UCSD-AML1 (cell line): ENCODE measurements at regions not wholly inside any gene's neighbourhood (a gene's known extent, or its start where the extent isn't known, plus 50 kb on each side); places are given as distances from the start of the nearest gene placed in this dataset.
"Not testable (repeated sequence)": the region's sequence is repeated elsewhere in the genome, so short reads cannot be mapped to it uniquely, and the experiment has no call there.

Source experiments
- DNase-seq: peaks from one replicate; lab custom pipeline; 2025; ENCODE audit not compliant: unreplicated experiment; lab: John Stamatoyannopoulos, UW

DNA sequence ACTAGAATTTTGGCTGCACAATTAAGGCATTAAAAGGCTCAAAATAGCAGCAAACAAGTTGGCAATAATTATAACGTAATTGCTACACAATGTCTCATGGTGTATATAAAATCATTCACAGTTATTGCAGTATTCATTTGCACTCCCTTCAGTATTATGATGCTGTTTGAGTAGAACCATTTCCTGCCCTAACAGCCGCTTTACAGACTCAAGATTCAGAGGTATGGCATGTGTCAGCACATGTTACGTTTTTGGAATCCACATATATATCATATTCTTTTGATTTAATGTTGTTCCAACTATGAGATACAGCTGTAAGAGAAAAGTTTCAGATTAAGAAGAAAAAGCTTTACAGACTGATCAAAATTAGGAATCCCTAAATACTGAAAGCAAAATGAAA, 56.3 kb upstream of the NCKAP5 start:
- DNase-seq: no peak

DNA sequence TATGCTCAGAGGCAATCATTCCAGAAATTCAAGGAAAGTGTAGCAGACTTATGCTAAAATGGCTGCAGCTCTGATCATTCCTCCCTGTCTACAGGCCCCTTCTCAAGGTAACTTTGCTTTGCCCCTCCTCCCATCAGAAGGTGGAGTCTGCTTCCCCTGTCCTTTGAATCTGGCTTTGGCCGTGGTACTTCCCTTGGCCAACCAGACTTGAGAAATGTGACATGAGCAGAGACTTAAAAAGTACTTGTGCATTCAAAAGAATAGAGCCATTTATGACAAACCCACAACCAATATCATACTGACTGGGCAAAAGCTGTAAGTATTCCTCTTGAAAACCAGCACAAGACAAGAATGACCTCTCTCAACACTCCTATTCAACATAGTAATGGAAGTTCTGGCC, 59.5 kb upstream of the NCKAP5 start:
- no peak for DNase-seq

- DNase-seq: no peak
Observed at GRCh38 chr2:133633309-133633708, 65.0 kb upstream of the NCKAP5 start.

GRCh38 chr2:133633881-133634409, 65.7 kb upstream of the NCKAP5 start:
- no peak for DNase-seq

- DNase-seq: no peak
Observed at GRCh38 chr2:133635131-133635530, 66.9 kb upstream of the NCKAP5 start.

- no peak for DNase-seq
Observed at GRCh38 chr2:133636287-133636686, 68.0 kb upstream of the NCKAP5 start.

GRCh38 chr2:133640103-133640502, 71.8 kb upstream of the NCKAP5 start:
- no peak for DNase-seq

GRCh38 chr2:133641497-133641896, 73.2 kb upstream of the NCKAP5 start:
- no peak for DNase-seq

- no peak for DNase-seq
Observed at GRCh38 chr2:133641942-133642725, 73.9 kb upstream of the NCKAP5 start.

GRCh38 chr2:133642791-133643191, 74.5 kb upstream of the NCKAP5 start:
- DNase-seq: no peak

DNA sequence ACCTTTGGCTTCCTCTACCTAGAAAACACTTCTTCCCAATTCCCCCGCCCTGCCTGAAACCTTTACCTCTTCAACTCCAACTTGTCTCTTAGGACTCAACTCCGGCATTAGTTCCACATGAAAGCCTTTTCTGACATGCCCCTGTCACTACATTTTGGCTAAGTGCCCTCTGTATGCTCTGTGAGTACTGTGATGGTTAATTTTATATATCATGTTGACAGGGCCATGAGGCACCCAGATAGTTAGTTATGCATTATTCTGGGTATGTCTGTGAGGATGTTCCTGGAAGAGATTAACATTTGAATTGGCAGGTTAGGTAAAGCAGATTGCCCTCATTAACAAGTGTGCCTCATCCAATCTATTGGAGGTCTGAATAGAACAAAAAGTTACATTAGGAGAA, 75.6 kb upstream of the NCKAP5 start:
- DNase-seq: no peak

GRCh38 chr2:133644846-133645245, 76.6 kb upstream of the NCKAP5 start:
- no peak for DNase-seq

GRCh38 chr2:133647386-133647785, 79.1 kb upstream of the NCKAP5 start:
- not testable (repeated sequence) for DNase-seq

GRCh38 chr2:133651861-133652260, 83.6 kb upstream of the NCKAP5 start:
- DNase-seq: no peak

GRCh38 chr2:133652398-133652797, 84.1 kb upstream of the NCKAP5 start:
- DNase-seq: no peak

DNA sequence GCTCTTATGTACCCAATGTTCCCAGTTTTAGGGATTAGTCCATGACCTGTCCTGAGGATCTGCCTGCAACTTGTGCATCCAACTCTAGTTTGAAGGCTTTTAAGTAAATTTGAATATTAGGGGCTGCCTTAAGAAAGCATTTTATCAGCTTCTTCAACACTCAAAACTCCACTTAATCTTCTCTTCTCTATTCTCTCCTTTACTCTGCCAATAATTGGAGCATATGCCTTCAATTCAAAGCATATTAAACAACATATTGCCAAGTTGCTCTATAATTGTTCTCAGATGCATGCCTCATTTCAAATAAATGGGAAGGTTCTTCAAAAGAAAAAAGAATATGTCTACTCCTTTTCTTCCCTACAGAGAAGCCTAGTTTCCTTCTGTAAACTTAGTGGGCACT, 84.8 kb upstream of the NCKAP5 start:
- no peak for DNase-seq

- DNase-seq: no peak
Observed at GRCh38 chr2:133654949-133655348, 86.7 kb upstream of the NCKAP5 start.

- DNase-seq: no peak
Observed at GRCh38 chr2:133655610-133656009, 87.3 kb upstream of the NCKAP5 start.

DNA sequence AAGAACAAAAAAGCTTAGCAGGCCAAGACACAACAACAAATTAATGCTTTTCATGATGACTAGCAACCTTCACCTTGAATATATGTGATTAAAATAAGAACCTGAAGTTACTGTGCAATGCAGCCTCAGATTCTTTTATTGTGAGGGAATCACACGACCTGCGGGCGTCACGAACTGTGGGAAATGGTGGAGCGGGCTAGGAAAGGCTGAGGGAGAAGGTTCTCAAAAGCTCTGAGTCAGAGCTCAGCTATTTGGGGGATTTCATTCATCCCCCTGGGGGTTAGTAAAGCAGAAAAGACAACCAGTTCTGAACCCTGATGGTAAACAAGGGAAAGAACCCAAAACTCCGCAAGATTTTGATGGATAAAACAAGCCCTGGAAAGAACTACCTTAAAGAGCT, 89.3 kb upstream of the NCKAP5 start:
- no peak for DNase-seq

GRCh38 chr2:133658020-133658903, 90.0 kb upstream of the NCKAP5 start:
- no peak for DNase-seq

- DNase-seq: no peak
Observed at GRCh38 chr2:133660510-133660909, 92.2 kb upstream of the NCKAP5 start.

GRCh38 chr2:133661392-133661791, 93.1 kb upstream of the NCKAP5 start:
- no peak for DNase-seq
